DOHH2 (cell line): ENCODE measurements at regions not wholly inside any gene's neighbourhood (a gene's known extent, or its start where the extent isn't known, plus 50 kb on each side); places are given as distances from the start of the nearest gene placed in this dataset.

Source experiments
- CTCF ChIP-seq: fragments of 200-600 bp; sonication (generic); IDR thresholded peaks from one replicate; pipeline ENCODE4 v1.5.1; 2014; ENCODE audit warnings: antibody characterized with exemption, mild to moderate bottlenecking, low read depth, low read length; ENCODE audit not compliant: poor library complexity, severe bottlenecking
- EZH2phosphoT487 ChIP-seq: fragments of 200-600 bp; sonication (generic); IDR thresholded peaks from 2 replicates; pipeline ENCODE4 v1.6.1; 2017; ENCODE audit warnings: borderline replicate concordance, mild to moderate bottlenecking, antibody characterized with exemption, low read length, moderate library complexity, mixed read lengths

- TF ChIP-seq CTCF: no peak
- no peak for TF ChIP-seq EZH2phosphoT487
Measured at GRCh38 chr2:242098445-242099128, 229.1 kb downstream of the RTP5 start.
